ENCODE measurements at regions not wholly inside any gene's neighbourhood (a gene's known extent, or its start where the extent isn't known, plus 50 kb on each side); places are given as distances from the start of the nearest gene placed in this dataset.

DNA sequence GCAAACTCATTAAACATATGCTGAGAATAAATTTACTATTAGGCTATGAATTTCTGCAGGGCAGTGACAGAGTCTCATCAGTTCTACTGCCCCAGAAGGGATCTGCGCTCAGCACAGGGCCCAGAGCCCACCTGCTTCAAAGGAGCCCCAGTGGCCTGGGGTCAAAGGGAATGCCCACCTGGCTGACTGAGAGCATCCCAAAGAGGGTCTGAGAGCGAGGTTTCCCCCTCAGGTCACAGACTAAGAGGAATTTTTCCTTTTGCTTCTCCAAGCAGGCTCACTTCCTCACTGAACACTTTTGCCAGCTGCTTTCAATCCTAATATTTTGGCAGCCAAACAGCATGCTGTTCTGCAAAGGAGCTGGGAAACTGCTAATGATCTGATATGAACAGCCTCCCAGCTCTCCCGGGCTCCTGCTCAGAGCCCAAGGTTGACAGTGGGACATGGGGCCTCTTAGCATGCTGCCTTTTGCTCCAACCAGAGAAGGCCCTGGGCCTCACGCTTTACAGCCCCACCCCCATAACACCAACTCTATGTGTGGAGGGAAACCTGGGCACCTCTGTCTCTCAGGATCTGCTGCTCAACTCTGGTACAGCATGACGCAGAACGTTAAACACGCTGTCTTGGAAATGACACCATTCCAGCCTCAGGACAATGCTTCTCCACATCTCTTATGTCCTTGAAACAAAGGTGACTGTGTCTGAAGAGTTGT, 70.7 kb upstream of the SYT6 start:
- no peak for DNase-seq (ENCODE audit: low spot score)

DNA sequence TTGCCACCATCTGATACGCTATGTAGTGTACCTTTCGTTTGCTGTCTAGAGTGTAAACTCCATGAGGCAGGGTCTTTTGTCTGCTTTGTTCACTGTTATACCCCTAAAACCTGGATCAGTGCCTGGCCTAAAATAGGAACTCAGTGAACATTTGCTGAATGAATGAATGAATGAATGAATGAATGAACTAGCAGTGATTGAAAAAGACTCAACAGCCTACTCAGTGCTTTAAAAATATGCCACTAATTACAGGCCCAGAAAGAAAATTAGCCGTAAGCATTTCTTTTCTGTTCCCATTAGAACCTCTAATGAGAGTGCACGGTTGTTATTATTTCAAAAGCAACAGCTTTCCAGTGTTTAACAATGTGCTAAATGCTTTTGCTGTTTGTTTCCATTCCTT, 69.3 kb upstream of the SYT6 start:
- no peak for DNase-seq (ENCODE audit: low spot score)

DNA sequence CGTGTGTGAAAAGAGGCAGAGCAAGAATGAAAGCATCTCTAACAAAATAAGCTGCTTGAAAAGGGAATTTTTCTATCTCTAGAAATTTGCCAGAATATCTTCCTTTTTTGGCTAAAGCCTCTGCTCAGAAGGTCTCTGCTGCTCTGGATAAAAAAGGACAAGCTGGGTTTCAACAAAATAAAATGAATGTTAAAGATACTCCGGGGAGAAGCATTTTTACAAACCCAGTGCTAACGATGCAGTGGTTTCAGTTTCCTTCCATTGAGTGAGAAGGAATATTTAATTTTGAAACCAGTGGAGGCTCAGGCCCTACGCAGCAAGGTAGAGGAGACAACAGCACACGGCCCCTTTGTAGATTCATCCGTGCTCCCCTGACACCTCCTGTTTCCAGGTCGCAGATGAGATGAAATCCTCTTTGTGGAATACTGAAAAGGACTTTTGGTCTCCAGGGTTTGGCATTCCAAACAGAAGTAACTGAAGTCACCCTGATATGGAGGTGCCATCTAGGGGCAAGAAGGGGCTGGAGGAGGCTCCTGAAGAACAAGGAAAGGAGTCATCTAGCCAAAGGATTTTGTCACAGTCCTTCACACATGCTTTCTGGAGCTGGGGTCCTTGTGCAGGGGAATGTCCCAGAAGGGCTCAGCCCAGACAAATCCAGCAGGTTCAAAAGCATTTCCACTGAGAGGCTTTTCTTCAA, 65.7 kb upstream of the SYT6 start:
- DNase-seq (ENCODE audit: low spot score): no peak

DNA sequence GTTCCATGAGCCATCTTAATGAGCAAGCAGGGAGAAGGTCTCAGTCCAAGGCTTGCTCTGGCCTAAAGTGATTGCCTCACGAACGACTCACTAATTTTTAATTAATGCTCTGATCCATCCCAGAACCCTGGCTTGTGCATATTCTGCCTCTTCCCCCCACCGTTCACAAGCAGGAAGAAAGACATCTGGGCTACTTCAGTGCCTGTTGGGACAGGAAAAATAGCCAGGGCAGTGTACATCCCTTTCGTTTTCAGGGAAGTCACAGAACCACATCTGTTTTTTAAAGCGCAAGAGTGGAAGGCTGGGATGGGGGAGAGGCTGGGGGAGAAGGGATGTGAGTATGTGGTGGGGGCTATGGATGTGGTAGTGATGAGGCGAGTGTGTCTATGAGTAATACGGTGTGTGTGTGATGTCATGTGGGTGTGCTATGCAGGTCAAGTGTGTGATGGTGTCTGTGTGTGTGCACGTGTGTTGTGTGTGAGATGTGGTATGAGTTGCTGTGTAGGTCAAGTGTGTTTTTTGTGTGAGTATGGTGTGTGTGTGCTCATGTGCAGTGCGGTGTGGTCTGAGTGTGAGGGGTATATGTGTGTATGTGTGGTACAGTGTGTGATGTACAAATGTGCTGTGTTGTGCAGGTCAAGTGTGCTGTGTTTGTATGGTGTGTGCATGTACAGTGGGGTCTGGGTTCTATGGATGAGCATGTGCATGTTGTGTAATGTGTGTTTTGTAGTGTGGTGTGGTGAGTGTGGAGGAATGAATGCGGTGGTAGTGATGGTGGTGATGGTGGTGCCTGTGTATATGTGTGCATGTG, 64.9 kb upstream of the SYT6 start:
- DNase-seq (ENCODE audit: low spot score): no peak

DNA sequence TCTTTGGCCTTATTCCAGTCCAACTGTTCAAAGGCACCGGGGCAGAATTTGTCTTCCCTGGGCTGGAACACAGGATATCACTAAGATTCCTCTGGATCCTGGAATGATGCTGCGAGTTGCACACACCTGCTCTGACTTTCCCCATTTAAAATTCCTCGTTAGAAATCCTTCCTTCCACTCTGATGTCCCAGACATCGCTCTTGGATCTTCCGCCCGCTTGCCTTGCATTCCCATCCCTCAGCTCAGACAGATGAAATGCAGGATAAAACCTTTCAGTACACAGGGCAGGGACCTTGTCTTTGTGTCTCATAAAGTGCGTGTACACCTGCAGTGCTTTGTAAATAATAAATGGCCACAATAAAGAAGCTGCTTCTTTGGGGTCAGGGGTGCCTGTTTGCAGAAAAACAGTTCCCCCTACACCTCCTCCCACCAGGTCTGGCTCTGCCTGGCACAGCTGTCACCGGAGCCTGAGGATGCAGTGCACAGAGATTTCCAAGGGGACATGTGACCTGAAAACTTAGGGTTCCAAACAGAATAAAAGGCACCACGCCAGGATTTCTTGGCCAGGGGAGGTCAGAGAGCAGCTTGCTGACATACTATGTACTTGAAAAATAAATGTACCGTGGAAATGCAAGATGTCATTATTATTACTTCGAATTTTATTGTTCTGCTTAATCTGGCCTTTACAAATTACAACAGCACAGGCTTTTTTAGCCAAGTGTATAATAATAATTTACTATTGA, 62.9 kb upstream of the SYT6 start:
- DNase-seq (ENCODE audit: low spot score): no peak

DNA sequence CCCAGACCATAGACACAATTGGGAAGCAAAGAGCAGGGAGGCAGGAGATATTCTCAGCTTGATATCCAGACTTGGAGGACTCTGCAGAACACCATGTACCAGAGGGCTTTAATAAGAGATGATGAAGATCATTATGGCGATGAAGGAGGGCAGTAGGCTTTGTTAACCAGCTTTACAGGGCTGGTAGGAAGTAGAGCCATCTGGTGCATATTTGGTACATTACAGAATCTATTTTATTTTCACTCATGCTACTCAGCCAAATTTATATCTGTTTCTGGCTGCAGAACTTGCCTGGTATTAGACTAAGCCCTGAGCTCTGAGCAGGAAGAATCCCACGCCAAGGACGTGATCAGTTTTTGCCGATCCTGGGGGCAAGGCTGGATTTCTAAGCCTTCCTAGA, 61.8 kb upstream of the SYT6 start:
- DNase-seq (ENCODE audit: low spot score): no peak

DNA sequence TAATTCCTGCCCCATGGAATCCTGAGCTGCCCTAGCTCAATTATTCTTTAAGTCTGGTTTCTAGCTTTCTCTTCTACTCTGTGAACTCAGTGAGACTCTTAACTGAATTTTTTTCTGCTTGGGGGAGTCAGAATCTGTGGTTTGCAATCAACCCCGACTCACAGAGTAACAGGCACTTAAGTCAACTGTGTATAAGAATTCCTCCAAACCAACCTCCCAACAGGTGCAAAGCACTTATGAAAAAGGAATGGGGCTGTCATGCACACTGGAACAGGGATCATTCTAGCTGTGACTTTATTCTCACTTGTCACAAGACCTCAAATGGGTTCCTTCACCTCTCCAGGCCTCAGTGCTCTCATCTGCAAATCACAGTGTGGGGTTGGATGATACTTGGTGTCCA, 60.3 kb upstream of the SYT6 start:
- no peak for DNase-seq (ENCODE audit: low spot score)

DNA sequence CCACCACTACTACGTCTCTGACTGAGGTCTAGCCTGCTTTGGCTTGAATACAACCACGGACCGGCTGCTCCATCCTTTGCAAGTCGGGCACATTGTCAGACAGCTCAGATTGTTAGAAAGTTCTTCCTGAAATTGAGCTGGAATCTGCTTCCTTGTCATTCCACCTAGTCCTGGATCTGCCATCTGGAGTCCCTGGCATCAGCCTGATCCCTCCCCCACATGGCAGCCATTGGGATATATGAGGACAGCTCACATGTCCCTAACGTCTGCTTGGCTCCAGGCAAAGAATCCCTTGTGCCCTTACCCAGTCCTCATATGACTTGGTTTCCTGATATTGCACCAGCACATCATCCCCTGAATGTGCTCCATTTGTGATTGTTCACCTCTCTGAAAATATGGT, 56.3 kb upstream of the SYT6 start:
- no peak for DNase-seq (ENCODE audit: low spot score)

DNA sequence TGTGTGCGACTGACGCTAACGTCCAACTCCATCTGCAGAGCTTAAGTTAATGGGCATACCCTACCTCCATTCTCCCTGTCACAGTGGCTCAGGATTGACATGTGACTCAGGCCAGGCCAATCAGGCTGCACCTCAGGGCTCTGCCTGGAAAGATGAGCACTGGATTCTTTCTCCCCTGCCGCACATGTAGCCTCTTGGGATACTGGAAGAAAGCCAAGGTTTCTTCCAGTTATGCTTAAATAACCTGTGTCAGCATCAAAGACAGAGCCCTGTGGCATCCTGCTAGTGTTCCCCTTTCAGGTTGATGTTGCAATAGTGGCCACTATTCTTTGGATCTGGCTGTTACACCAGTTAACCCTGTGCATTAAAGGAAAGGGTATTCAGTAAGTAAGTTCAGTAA, 55.0 kb upstream of the SYT6 start:
- no peak for DNase-seq (ENCODE audit: low spot score)

DNA sequence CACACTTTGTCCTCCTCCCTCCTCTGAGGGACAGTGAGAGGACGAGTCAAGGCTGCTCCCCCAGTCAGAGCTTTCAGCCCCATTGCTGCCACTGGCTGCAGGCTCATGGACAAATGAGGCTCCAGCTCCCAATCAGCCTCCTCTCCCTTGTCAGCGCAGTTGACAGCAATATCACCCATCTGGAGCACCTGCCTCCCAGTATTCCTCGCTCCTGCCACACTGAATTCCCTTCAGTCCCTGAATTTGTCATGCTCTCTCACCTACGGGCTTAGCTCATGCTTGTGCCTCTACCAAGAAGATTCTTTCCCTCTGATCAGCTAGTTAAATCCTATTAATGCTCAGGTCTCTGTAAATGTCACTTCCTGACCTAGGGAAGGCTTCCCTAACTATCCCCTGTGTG, 54.4 kb upstream of the SYT6 start:
- no peak for DNase-seq (ENCODE audit: low spot score)

DNA sequence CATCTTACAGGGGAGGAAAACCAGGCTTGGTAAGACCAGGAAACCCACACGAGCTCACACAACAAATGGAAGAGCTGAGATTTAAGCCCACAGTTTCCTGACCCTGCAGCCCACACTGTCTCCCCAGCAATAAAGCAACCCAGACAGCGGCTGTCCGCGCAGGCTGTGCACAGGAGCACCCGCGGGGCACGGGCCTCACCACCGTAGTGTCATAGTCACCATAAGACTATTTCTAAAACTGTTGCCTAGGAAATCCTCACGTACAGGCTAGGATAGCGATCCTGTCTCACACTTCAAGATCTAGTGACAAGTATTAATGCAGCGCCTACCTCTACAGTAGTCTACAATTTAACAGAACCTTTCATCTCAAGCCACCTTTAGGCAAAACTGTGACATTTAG, 54.0 kb upstream of the SYT6 start:
- DNase-seq (ENCODE audit: low spot score): no peak

DNA sequence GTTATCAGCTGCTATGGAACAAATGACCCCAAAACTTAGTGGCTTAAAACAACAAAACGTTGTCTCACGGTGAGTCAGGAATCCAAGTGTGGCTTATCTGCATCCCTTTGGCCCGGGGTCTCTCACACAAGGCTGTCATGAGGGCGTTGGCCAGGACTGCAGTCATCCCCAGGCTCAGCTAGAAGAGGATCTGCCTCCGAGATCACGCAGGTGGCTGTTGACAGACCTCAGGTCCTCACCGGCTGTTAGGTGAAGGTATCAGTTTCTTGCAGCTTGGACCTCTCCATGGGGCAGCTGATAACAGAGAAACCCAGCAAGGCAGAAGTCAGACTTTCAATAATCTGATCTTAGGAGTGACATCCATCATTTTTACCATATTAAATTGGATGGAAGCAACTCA, 52.7 kb upstream of the SYT6 start:
- no peak for DNase-seq (ENCODE audit: low spot score)

DNA sequence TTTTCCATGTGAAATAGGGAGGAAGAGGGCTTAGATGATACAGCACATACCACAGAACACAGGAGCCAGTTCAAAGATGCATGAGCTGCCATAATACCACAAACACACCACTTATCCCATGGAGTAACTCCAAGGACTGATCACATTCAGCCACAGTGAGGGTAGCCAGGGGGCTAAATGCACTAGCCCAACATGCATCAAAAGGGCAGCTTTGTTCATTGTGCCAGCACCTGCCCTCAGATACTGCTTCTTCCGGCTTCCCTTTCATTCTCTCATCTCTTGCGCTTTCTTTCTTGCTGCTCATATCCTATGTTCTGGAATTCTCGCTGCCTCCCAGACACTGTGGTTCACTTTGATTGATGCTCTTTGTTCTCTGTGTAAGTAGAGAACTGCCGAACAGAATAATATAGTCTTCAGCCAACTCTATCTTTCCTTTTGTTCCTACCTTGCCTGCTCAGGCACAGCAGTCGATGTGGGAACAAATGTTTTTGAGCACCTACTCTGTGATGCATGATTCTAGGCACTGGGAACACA, 50.0 kb upstream of the SYT6 start:
- DNase-seq (ENCODE audit: low spot score): no peak

Data from CD4-positive, alpha-beta T cell treated with Interleukin-2 at 100 ng/mL for 4 hours (primary cell).